ENCODE measurements at regions not wholly inside any gene's neighbourhood (a gene's known extent, or its start where the extent isn't known, plus 50 kb on each side); places are given as distances from the start of the nearest gene placed in this dataset.

- no peak for DNase-seq (ENCODE audit: extremely low read depth, low read depth)
- no peak for TF ChIP-seq CTCF (IDR thresholded peaks at IDR 0.05; ENCODE audit: low read depth, low read length)
Observed at GRCh38 chr2:16195681-16196070, 255.3 kb downstream of the MYCN start.

- no peak for TF ChIP-seq CTCF (IDR thresholded peaks at IDR 0.05; ENCODE audit: low read depth, low read length)
- no peak for DNase-seq (ENCODE audit: extremely low read depth, low read depth)
Observed at GRCh38 chr2:16194931-16195680, 254.8 kb downstream of the MYCN start.

GRCh38 chr2:16194530-16194929 is 254.2 kb downstream of the MYCN start:
- TF ChIP-seq CTCF (IDR thresholded peaks at IDR 0.05; ENCODE audit: low read depth, low read length): no peak

GRCh38 chr2:16194096-16194390 is 253.7 kb downstream of the MYCN start:
- TF ChIP-seq CTCF (IDR thresholded peaks at IDR 0.05; ENCODE audit: low read depth, low read length): no peak
- no peak for DNase-seq (ENCODE audit: extremely low read depth, low read depth)

More at GRCh38 chr2:16194530-16194929, 254.2 kb downstream of the MYCN start:
- DNase-seq (ENCODE audit: extremely low read depth, low read depth): no peak

GRCh38 chr2:16192416-16193216 is 252.3 kb downstream of the MYCN start:
- DNase-seq (ENCODE audit: extremely low read depth, low read depth): no peak
- TF ChIP-seq CTCF (IDR thresholded peaks at IDR 0.05; ENCODE audit: low read depth, low read length): no peak

- TF ChIP-seq CTCF (IDR thresholded peaks at IDR 0.05; ENCODE audit: low read depth, low read length): no peak
Observed at GRCh38 chr2:16191431-16192200, 251.3 kb downstream of the MYCN start.

More at GRCh38 chr2:16191431-16192200, 251.3 kb downstream of the MYCN start:
- no peak for DNase-seq (ENCODE audit: extremely low read depth, low read depth)
